Mesodermal cell (in vitro differentiated cells): ENCODE measurements at regions not wholly inside any gene's neighbourhood (a gene's known extent, or its start where the extent isn't known, plus 50 kb on each side); places are given as distances from the start of the nearest gene placed in this dataset.

ENCODE experiments used
- H3K27ac ChIP-seq: 2 replicates; pipeline ENCODE4 v1.7.0; 2013; ENCODE audit warnings: mild to moderate bottlenecking, low read depth, low read length, moderate library complexity; ENCODE audit not compliant: severe bottlenecking
- H3K36me3 ChIP-seq: 2 replicates; pipeline ENCODE4 v1.7.1; 2013; ENCODE audit warnings: mild to moderate bottlenecking, low read length, moderate library complexity; ENCODE audit not compliant: control insufficient read depth, insufficient read depth
- H3K4me1 ChIP-seq: one replicate; pipeline ENCODE4 v1.7.1; 2013; ENCODE audit warnings: mild to moderate bottlenecking, low read length; ENCODE audit not compliant: insufficient read depth, control insufficient read depth, poor library complexity, severe bottlenecking
- H3K4me3 ChIP-seq: 2 replicates; pipeline ENCODE4 v1.7.0; 2013; ENCODE audit warnings: low read length, control low read depth, mild to moderate bottlenecking; ENCODE audit not compliant: insufficient read depth, poor library complexity, severe bottlenecking; ENCODE audit errors: extremely low read depth
- H3K9me3 ChIP-seq: 2 replicates; pipeline ENCODE4 v1.7.1; 2013; ENCODE audit warnings: mild to moderate bottlenecking, low read length, moderate library complexity; ENCODE audit not compliant: control insufficient read depth
- WGBS, 2 experiments: methylation state at CpG; one replicate each; pipeline ENCODE4 v1.1.5; 2013; ENCODE audit warnings: missing lambda C conversion rate in 2 of 2; ENCODE audit not compliant: insufficient coverage in 2 of 2; 5-methylcytosine and 5-hydroxymethylcytosine counted together

GRCh38 chr7:79507131-79507530 lies 53.7 kb upstream of the MAGI2 start:
- Histone ChIP-seq H3K9me3 (no peaks in the 10 kb centered on the region), H3K27ac (peak overlapping the region; percentile 79), H3K4me3 (no peak overlapping the region), H3K36me3 (no peaks in the 10 kb centered on the region), H3K4me1 (peaks cover 25% of the 10 kb centered on the region)
- no CpG with 5 or more reads among the region's 6 CpGs for WGBS, 2 experiments

- Histone ChIP-seq H3K27ac (peak overlapping the region; percentile 79), H3K36me3 (no peaks in the 10 kb centered on the region), H3K9me3 (no peaks in the 10 kb centered on the region), H3K4me3 (no peak overlapping the region), H3K4me1 (peaks cover 25% of the 10 kb centered on the region)
- WGBS, 2 experiments: no CpG with 5 or more reads among the region's 2 CpGs
Observed at GRCh38 chr7:79506481-79506880, 53.0 kb upstream of the MAGI2 start.

DNA sequence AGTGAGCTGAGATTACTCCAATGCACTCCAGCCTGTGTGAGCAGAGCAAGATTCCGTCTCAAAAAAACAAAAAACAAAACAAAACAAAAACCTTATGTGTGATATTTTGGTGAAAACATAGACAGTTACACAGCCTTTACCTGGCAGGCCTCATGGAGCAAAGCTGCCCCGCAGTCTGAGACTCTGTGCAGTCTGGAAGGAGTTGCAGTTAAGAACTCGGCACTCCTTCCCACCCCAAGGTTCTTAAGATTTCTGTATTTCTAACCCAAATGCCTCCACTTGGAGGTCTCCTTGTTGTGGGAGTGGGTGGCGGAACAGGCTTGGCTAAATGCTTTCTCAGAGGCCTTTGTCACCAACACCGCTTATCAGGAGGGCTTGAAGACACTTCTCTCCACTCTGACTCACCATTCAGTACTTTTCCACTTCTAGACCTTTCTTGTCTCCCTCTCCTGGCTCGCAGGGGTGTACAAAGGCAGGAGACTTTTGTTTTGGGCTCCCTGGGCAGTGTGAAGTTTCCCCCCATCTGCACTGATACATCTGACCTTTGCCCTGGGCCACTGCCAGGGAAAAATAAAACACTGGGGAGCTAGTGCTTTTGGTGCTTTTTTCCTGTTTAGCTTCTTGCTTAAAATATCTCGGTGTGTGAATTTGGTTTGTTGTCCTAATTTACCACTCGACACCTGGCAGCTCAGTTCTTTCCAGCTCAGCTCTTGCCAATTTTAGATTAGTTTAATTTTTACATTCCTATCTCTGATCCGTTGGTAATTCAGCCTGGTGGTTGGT lies 51.3 kb upstream of the MAGI2 start:
- Histone ChIP-seq H3K4me1 (peaks cover 25% of the 10 kb centered on the region), H3K36me3 (no peaks in the 10 kb centered on the region), H3K9me3 (no peaks in the 10 kb centered on the region), H3K4me3 (no peak overlapping the region), H3K27ac (peak overlapping the region; percentile 89)
- 69% methylated on average over 3 of the region's 9 CpGs; no CpG with 5 or more reads in 1 of the 2 experiments for WGBS, 2 experiments
